ENCODE measurements at regions not wholly inside any gene's neighbourhood (a gene's known extent, or its start where the extent isn't known, plus 50 kb on each side); places are given as distances from the start of the nearest gene placed in this dataset.

GRCh38 chr3:90076136-90076535, 968.7 kb downstream of the EPHA3 start:
- in situ Hi-C loops (cut with HindIII; ENCODE audit: extremely low pct_ligation_motif_present, low pct_unique_long_range_greater_than_20kb): no loop called here
- no peaks in the 10 kb centered on the region for H3K79me2 ChIP-seq (ENCODE audit: insufficient read depth, low read length)
- POLR2A ChIA-PET: no interaction called here
- H3K9ac ChIP-seq (ENCODE audit: insufficient read depth, low read depth, low read length): no peak overlapping the region
- no peak overlapping the region for H3K27ac ChIP-seq (ENCODE audit: extremely low read length, insufficient read depth, low read length)
- no peak overlapping the region for H3K4me3 ChIP-seq (replicated peaks in 1 of 3; ENCODE audit: insufficient read depth in 1 of 3, low read depth in 2 of 3, low read length in 3 of 3)
- DNase-seq (ENCODE audit: low spot score): no peak
- H3K9me3 ChIP-seq (ENCODE audit: low read length): no peaks in the 10 kb centered on the region
- no peak for ATAC-seq
- H3K4me1 ChIP-seq (ENCODE audit: insufficient read depth, low read length): no peaks in the 10 kb centered on the region
- no TSS peak for BruUV-seq (replicated peaks)
- no peak for TF ChIP-seq KLF13 (CRISPR knock-in tag; IDR thresholded peaks at IDR 0.05)
- no peak for TF ChIP-seq ZBTB7B (CRISPR knock-in tag; IDR thresholded peaks at IDR 0.05)
- TF ChIP-seq IRX3 (CRISPR knock-in tag; IDR thresholded peaks at IDR 0.05; ENCODE audit: borderline replicate concordance, low read depth): no peak
- TF ChIP-seq STAT6 (CRISPR knock-in tag; IDR thresholded peaks at IDR 0.05; ENCODE audit: borderline replicate concordance): no peak
- TF ChIP-seq CERS6 (CRISPR knock-in tag; IDR thresholded peaks at IDR 0.05): no peak
- no peak for TF ChIP-seq RBM39 (IDR thresholded peaks at IDR 0.05; ENCODE audit: low read depth, low read length, poor library complexity, severe bottlenecking)
- no peak for TF ChIP-seq TGIF2 (CRISPR knock-in tag; IDR thresholded peaks at IDR 0.05)
- no peak for TF ChIP-seq MEF2D (CRISPR knock-in tag; IDR thresholded peaks at IDR 0.05)
- TF ChIP-seq MBD4 (IDR thresholded peaks at IDR 0.05; ENCODE audit: borderline replicate concordance, low read length): no peak
- TF ChIP-seq ZMAT3 (CRISPR knock-in tag; conservative IDR thresholded peaks at IDR 0.05): no peak
- TF ChIP-seq ELF4 (CRISPR knock-in tag; IDR thresholded peaks at IDR 0.05; ENCODE audit: borderline replicate concordance): no peak
- H3K36me3 ChIP-seq (replicated peaks in 1 of 2; ENCODE audit: control insufficient read depth in 1 of 2, insufficient read depth in 2 of 2, low read length in 2 of 2): no peaks in the 10 kb centered on the region
- H2AFZ ChIP-seq (ENCODE audit: low read length): no peak overlapping the region
- no peak for FAIRE-seq
- H3K4me2 ChIP-seq (ENCODE audit: low read depth, low read length): no peak overlapping the region
- intact Hi-C loops (cut with micrococcal nuclease; ENCODE audit: unreplicated experiment): no loop called here
- CTCF ChIA-PET (ENCODE audit: low intra/inter-chr PET ratio, low total read pairs): no interaction called here
- H4K20me1 ChIP-seq (ENCODE audit: insufficient read depth, low read length): no peaks in the 10 kb centered on the region
- no peaks in the 10 kb centered on the region for H3K27me3 ChIP-seq (ENCODE audit: control insufficient read depth in 1 of 2, insufficient read depth in 2 of 2, low read length in 2 of 2)

Measured in HepG2 (cell line).